HCT116 (cell line): ENCODE measurements at regions not wholly inside any gene's neighbourhood (a gene's known extent, or its start where the extent isn't known, plus 50 kb on each side); places are given as distances from the start of the nearest gene placed in this dataset.

Source experiments
- ATAC-seq: fragments of 200-7000 bp; cut with Tn5 transposase; 2 replicates; pipeline ENCODE4 v1.9.1; 2020; ENCODE audit warnings: mild to moderate bottlenecking, moderate library complexity
- BruUV-seq: library from RNA; stranded (reverse); fragments of 400-500 nt; replicated peaks from 2 replicates; lab custom pipeline; 2021; lab: Mats Ljungman, UMichigan
- CTCF ChIA-PET: fragments of 300-600 bp; sonication (Branson Sonifier 250); formaldehyde crosslinking; loops from one replicate; lab custom pipeline; 2021; ENCODE audit warnings: antibody characterized with exemption; lab: Charles Lee
- POLR2A ChIA-PET: fragments of 300-600, 350-600 bp; sonication (Branson Sonifier 250); formaldehyde crosslinking; loops from one replicate; lab custom pipeline; 2021; ENCODE audit warnings: antibody characterized with exemption; lab: Charles Lee
- RAD21 ChIA-PET, 2 experiments: fragments of 300-600 bp; sonication (Branson Sonifier 250); formaldehyde crosslinking; loops; one replicate each; lab custom pipeline; 2023; ENCODE audit warnings: low total read pairs in 2 of 2; ENCODE audit not compliant: uncharacterized antibody in 2 of 2, unreplicated experiment in 2 of 2, low non-redundant PET in 1 of 2; lab: Charles Lee
- DNase-seq: peaks from one replicate; pipeline ENCODE4 v3.0.0-alpha.2; 2010; ENCODE audit warnings: low read depth, low spot score
- H2AFZ ChIP-seq: fragments of 200-600 bp; shearing (Covaris generic), sonication (generic); 2 replicates; pipeline ENCODE4 v1.6.1; 2017; ENCODE audit warnings: low read depth, mixed run types, mixed read lengths, antibody characterized with exemption, low read length; ENCODE audit not compliant: poor library complexity, severe bottlenecking
- H3K27ac ChIP-seq: 2 replicates; pipeline ENCODE4 v1.5.1; 2012; ENCODE audit warnings: low read depth, low read length
- H3K27me3 ChIP-seq: fragments of 200-600 bp; sonication (generic); 2 replicates; pipeline ENCODE4 v1.6.1; 2016; ENCODE audit warnings: mixed run types, low read length, mixed read lengths; ENCODE audit not compliant: insufficient read depth
- H3K36me3 ChIP-seq, 2 experiments: fragments of 200-500 bp in 1 of 2; fragments of 200-600 bp in 1 of 2; sonication (Bioruptor generic) in 1 of 2; sonication (generic) in 1 of 2; 2 replicates each; pipeline versions ENCODE4 v1.5.1 to v1.6.1; 2014 to 2016; ENCODE audit warnings: low read length in 2 of 2, inconsistent platforms in 1 of 2, mixed read lengths in 1 of 2, mixed run types in 1 of 2; ENCODE audit not compliant: insufficient read depth in 2 of 2, control insufficient read depth in 1 of 2
- H3K4me1 ChIP-seq, 2 experiments: fragments of 200-600 bp in 1 of 2; sonication (generic) in 1 of 2; 2 replicates each; pipeline versions ENCODE4 v1.5.1 to v1.6.1; 2012 to 2017; ENCODE audit warnings: low read length in 2 of 2, inconsistent platforms in 1 of 2, mild to moderate bottlenecking in 1 of 2, mixed read lengths in 1 of 2, mixed run types in 1 of 2, moderate library complexity in 1 of 2; ENCODE audit not compliant: insufficient read depth in 2 of 2, control insufficient read depth in 1 of 2
- H3K4me2 ChIP-seq: fragments of 200-600 bp; sonication (generic); 2 replicates; pipeline ENCODE4 v1.6.1; 2017; ENCODE audit warnings: mixed run types, low read length, mixed read lengths
- H3K4me3 ChIP-seq, 2 experiments: fragments of 200-600 bp in 1 of 2; sonication (generic) in 1 of 2; replicated peaks in 1 of 2; 2 replicates each; pipeline ENCODE4 v1.5.1; 2011 to 2016; ENCODE audit warnings: low read length in 2 of 2, control low read depth in 1 of 2, low read depth in 1 of 2, mild to moderate bottlenecking in 1 of 2, mixed read lengths in 1 of 2, mixed run types in 1 of 2
- H3K79me2 ChIP-seq: fragments of 200-600 bp; sonication (generic); 2 replicates; pipeline ENCODE4 v1.6.1; 2017; ENCODE audit warnings: mild to moderate bottlenecking, mixed run types, low read length, moderate library complexity, mixed read lengths; ENCODE audit not compliant: insufficient read depth
- H3K9ac ChIP-seq: fragments of 200-600 bp; sonication (generic); 2 replicates; pipeline ENCODE4 v1.6.1; 2016; ENCODE audit warnings: low read length, mixed read lengths
- H3K9me2 ChIP-seq: fragments of 200-600 bp; sonication (generic), shearing (Covaris generic); 2 replicates; pipeline ENCODE4 v1.6.1; 2017; ENCODE audit warnings: mixed run types, mild to moderate bottlenecking, moderate library complexity; ENCODE audit not compliant: insufficient read depth
- H3K9me3 ChIP-seq, 2 experiments: fragments of 200-500 bp in 1 of 2; fragments of 200-600 bp in 1 of 2; sonication (Bioruptor generic) in 1 of 2; sonication (generic) in 1 of 2; 2 replicates each; pipeline ENCODE4 v1.6.1; 2014 to 2017; ENCODE audit warnings: low read length in 2 of 2, mixed read lengths in 2 of 2, inconsistent platforms in 1 of 2, low read depth in 1 of 2, mild to moderate bottlenecking in 1 of 2, mixed run types in 1 of 2, moderate library complexity in 1 of 2; ENCODE audit not compliant: control insufficient read depth in 1 of 2, insufficient read depth in 1 of 2
- H4K20me1 ChIP-seq: fragments of 200-600 bp; sonication (generic), shearing (Covaris generic); 2 replicates; pipeline ENCODE4 v1.6.1; 2017; ENCODE audit warnings: mixed run types, mild to moderate bottlenecking, moderate library complexity; ENCODE audit not compliant: insufficient read depth
- CBX3 ChIP-seq: IDR thresholded peaks from 2 replicates; pipeline ENCODE4 v1.6.1; 2012; ENCODE audit warnings: low read depth
- CEBPB ChIP-seq: IDR thresholded peaks from 2 replicates; pipeline ENCODE4 v1.6.1; 2012; ENCODE audit warnings: low read depth
- ELF1 ChIP-seq: IDR thresholded peaks from 2 replicates; pipeline ENCODE4 v1.6.1; 2012; ENCODE audit warnings: low read depth, borderline replicate concordance
- EZH2 ChIP-seq: fragments of 200-600 bp; sonication (generic); IDR thresholded peaks from 2 replicates; pipeline ENCODE4 v1.6.1; 2017; ENCODE audit warnings: antibody characterized with exemption, mixed run types
- JUND ChIP-seq: IDR thresholded peaks from 2 replicates; pipeline ENCODE4 v1.6.1; 2012
- POLR2A ChIP-seq: IDR thresholded peaks from 2 replicates; pipeline ENCODE4 v1.7.0; 2011; ENCODE audit warnings: borderline replicate concordance; ENCODE audit not compliant: insufficient read depth, insufficient read length; ENCODE audit errors: extremely low read depth
- POLR2AphosphoS5 ChIP-seq: IDR thresholded peaks from 2 replicates; pipeline ENCODE4 v1.6.1; 2011; ENCODE audit warnings: mild to moderate bottlenecking, low read depth, low read length, moderate library complexity
- SIN3A ChIP-seq: IDR thresholded peaks from 2 replicates; pipeline ENCODE4 v1.6.1; 2012; ENCODE audit warnings: low read depth
- SRF ChIP-seq: IDR thresholded peaks from 2 replicates; pipeline ENCODE4 v1.6.1; 2012; ENCODE audit warnings: low read depth
- TCF7L2 ChIP-seq: IDR thresholded peaks from 2 replicates; pipeline ENCODE4 v1.7.0; 2011; ENCODE audit warnings: borderline replicate concordance, inconsistent platforms; ENCODE audit not compliant: insufficient read depth, insufficient read length; ENCODE audit errors: extremely low read depth
- ZFX ChIP-seq: fragments of 450-650 bp; IDR thresholded peaks from 2 replicates; pipeline ENCODE4 v1.6.1; 2017
- intact Hi-C: fragments of 100-400 bp; cut with micrococcal nuclease; formaldehyde crosslinking; loops from 2 replicates; pipeline ENCODE4 v1.10.0; 2022
- TF ChIP-seq, protein P1 (sequence below): IDR thresholded peaks from 2 replicates; pipeline ENCODE4 v1.6.1; 2011; ENCODE audit warnings: mild to moderate bottlenecking, low read length, moderate library complexity; ENCODE audit not compliant: insufficient replicate concordance; ENCODE audit errors: extremely low read depth
- TF ChIP-seq, protein P2 (sequence below), 3 experiments: fragments of 200-600 bp in 1 of 3; sonication (generic) in 1 of 3; IDR thresholded peaks in 2 of 3; conservative IDR thresholded peaks in 1 of 3; 2 replicates each; pipeline ENCODE4 v1.5.1; 2012 to 2017; ENCODE audit warnings: low read depth in 2 of 3, low read length in 2 of 3, antibody characterized with exemption in 1 of 3, borderline replicate concordance in 1 of 3, control low read depth in 1 of 3, mild to moderate bottlenecking in 1 of 3, mixed read lengths in 1 of 3, mixed run types in 1 of 3, moderate library complexity in 1 of 3; ENCODE audit not compliant: insufficient read depth in 1 of 3
- TF ChIP-seq, protein P3 (sequence below): IDR thresholded peaks from 2 replicates; pipeline ENCODE4 v1.6.1; 2012
- TF ChIP-seq, protein P4 (sequence below): IDR thresholded peaks from 2 replicates; pipeline ENCODE4 v1.6.1; 2012

DNA sequence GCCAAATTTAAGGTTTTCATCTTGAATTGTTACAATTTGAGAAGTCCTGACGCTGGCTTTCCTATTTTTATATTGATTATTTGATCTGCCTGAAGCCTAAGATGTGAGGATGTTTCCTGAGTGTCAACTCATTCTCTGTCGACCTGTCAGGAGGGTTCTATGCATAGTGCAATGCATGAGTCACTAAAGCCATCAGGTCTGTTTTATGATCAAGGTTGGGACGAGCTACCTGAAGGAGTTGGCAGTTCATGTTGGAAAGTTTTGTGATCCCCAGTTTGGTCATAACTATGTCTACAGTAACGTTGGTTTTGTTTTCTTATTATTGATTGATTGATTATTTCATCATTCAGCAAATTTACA is 71.2 kb downstream of the NABP1 start:
- H3K9me2 ChIP-seq = no peaks in the 10 kb centered on the region
- H3K4me2 ChIP-seq = no peak overlapping the region
- ChIA-PET CTCF (interaction anchor here (2.9 kb wide), 1 partner anchor 10 kb away, joined by 15 read pairs; no protein-coding TSS in a partner anchor), RAD21 (no interaction called here), POLR2A (no interaction called here)
- DNase-seq (peak; percentile 8), ATAC-seq (peak; percentile 55)
- H3K27ac ChIP-seq = no peak overlapping the region
- H3K79me2 ChIP-seq = no peaks in the 10 kb centered on the region
- H3K4me3 ChIP-seq = no peak overlapping the region
- no peaks in the 10 kb centered on the region for H3K27me3 ChIP-seq
- no peaks in the 10 kb centered on the region for H4K20me1 ChIP-seq
- H3K4me1 ChIP-seq = peaks cover 0 to 23% of the 10 kb centered on the region in 2 experiments; a peak in 2 of 4 replicates
- TF ChIP-seq ZFX = no peak
- 0 out of 2 replicates have a peak, but pooled peaks have one; percentile 12 for TF ChIP-seq JUND
- TF ChIP-seq, protein P1, sequence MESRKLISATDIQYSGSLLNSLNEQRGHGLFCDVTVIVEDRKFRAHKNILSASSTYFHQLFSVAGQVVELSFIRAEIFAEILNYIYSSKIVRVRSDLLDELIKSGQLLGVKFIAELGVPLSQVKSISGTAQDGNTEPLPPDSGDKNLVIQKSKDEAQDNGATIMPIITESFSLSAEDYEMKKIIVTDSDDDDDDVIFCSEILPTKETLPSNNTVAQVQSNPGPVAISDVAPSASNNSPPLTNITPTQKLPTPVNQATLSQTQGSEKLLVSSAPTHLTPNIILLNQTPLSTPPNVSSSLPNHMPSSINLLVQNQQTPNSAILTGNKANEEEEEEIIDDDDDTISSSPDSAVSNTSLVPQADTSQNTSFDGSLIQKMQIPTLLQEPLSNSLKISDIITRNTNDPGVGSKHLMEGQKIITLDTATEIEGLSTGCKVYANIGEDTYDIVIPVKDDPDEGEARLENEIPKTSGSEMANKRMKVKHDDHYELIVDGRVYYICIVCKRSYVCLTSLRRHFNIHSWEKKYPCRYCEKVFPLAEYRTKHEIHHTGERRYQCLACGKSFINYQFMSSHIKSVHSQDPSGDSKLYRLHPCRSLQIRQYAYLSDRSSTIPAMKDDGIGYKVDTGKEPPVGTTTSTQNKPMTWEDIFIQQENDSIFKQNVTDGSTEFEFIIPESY = no peak
- TF ChIP-seq CEBPB = no peak
- H3K36me3 ChIP-seq = no peaks in the 10 kb centered on the region
- no peak overlapping the region for H3K9ac ChIP-seq
- no peak overlapping the region for H2AFZ ChIP-seq
- BruUV-seq = no TSS peak
- H3K9me3 ChIP-seq = no peaks in the 10 kb centered on the region
- intact Hi-C loops = no loop called here

DNA sequence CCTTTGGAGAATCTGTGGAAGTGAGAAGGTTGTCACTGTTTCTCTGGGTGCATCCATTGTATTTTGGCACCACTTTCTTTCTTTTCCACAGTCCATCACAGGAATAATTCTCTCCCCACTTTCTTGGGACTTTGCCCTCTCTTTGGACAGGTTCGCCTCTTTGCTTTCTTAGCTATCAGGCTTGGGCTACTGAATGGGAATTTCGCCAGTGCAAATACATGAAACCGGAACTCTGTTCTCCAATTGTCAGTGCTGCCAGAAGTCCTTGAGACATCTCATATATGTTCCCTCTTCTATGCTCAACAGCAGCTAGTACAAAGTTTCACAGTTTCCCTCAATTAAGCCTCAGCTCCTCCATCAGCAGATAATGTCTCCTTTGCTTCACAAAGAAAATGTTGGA is 76.2 kb downstream of the NABP1 start:
- Histone ChIP-seq H3K4me3 (no peak overlapping the region), H3K27me3 (no peaks in the 10 kb centered on the region), H3K27ac (no peak overlapping the region), H2AFZ (no peak overlapping the region), H3K9me2 (no peaks in the 10 kb centered on the region), H3K79me2 (no peaks in the 10 kb centered on the region), H3K9me3 (no peaks in the 10 kb centered on the region), H3K36me3 (no peaks in the 10 kb centered on the region), H4K20me1 (no peaks in the 10 kb centered on the region), H3K4me1 (peaks cover 3 to 13% of the 10 kb centered on the region in 2 experiments; a peak in 3 of 4 replicates), H3K9ac (no peak overlapping the region), H3K4me2 (no peak overlapping the region)
- ChIA-PET CTCF (no interaction called here), RAD21 (no interaction called here), POLR2A (no interaction called here)
- intact Hi-C loops = no loop called here
- no peak for DNase-seq
- no TSS peak for BruUV-seq
- no peak for ATAC-seq
- TF ChIP-seq SIN3A (no peak), JUND (no peak), CBX3 (no peak), SRF (no peak), TCF7L2 (no peak), POLR2A (no peak), POLR2AphosphoS5 (no peak), ELF1 (no peak), EZH2 (no peak)
- TF ChIP-seq, protein P2, sequence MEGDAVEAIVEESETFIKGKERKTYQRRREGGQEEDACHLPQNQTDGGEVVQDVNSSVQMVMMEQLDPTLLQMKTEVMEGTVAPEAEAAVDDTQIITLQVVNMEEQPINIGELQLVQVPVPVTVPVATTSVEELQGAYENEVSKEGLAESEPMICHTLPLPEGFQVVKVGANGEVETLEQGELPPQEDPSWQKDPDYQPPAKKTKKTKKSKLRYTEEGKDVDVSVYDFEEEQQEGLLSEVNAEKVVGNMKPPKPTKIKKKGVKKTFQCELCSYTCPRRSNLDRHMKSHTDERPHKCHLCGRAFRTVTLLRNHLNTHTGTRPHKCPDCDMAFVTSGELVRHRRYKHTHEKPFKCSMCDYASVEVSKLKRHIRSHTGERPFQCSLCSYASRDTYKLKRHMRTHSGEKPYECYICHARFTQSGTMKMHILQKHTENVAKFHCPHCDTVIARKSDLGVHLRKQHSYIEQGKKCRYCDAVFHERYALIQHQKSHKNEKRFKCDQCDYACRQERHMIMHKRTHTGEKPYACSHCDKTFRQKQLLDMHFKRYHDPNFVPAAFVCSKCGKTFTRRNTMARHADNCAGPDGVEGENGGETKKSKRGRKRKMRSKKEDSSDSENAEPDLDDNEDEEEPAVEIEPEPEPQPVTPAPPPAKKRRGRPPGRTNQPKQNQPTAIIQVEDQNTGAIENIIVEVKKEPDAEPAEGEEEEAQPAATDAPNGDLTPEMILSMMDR (IDR thresholded peaks at IDR 0.05 in 2 of 3, conservative IDR thresholded peaks at IDR 0.05 in 1 of 3; ENCODE audit: borderline replicate concordance in 1 of 3, insufficient read depth in 1 of 3, low read depth in 2 of 3, low read length in 2 of 3) = no peak
- TF ChIP-seq, protein P3, sequence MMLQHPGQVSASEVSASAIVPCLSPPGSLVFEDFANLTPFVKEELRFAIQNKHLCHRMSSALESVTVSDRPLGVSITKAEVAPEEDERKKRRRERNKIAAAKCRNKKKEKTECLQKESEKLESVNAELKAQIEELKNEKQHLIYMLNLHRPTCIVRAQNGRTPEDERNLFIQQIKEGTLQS = no peak
- TF ChIP-seq, protein P4, sequence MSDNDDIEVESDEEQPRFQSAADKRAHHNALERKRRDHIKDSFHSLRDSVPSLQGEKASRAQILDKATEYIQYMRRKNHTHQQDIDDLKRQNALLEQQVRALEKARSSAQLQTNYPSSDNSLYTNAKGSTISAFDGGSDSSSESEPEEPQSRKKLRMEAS = no peak
